HG02798 (cell line): ENCODE measurements at regions not wholly inside any gene's neighbourhood (a gene's known extent, or its start where the extent isn't known, plus 50 kb on each side); places are given as distances from the start of the nearest gene placed in this dataset.
"Not testable (repeated sequence)": the region's sequence is repeated elsewhere in the genome, so short reads cannot be mapped to it uniquely, and the experiment has no call there.

ENCODE experiments used
- ATAC-seq: cut with Tn5 transposase; IDR thresholded peaks from one replicate; pipeline ENCODE4 v1.9.1; 2021; ENCODE audit warnings: mild to moderate bottlenecking; ENCODE audit not compliant: unreplicated experiment, poor library complexity

GRCh38 chr12:24534622-24535021 lies 414.3 kb downstream of the BCAT1 start:
- no peak for ATAC-seq

- ATAC-seq: no peak
Observed at GRCh38 chr12:24533716-24534352, 415.1 kb downstream of the BCAT1 start.

- no peak for ATAC-seq
Observed at GRCh38 chr12:24530689-24531088, 418.2 kb downstream of the BCAT1 start.

DNA sequence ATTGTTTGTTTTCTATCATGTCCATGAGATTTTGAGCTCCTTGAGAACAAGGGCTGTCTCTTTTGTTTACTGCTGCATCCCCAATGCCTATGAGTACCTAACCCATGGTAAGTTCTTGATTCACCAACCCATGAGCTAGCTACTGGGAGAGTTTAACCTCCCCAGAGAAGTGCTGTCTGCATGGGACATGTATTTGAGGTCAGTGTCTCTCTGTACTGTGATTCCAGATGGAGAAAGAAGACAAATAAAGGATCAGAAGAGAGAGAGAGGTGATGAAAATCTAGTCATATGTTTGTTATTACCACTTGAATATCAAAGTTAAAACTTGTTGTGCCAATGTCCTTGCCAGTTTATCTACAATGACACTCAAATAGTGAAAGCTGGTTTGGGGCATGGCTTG lies 421.8 kb downstream of the BCAT1 start:
- ATAC-seq: no peak

DNA sequence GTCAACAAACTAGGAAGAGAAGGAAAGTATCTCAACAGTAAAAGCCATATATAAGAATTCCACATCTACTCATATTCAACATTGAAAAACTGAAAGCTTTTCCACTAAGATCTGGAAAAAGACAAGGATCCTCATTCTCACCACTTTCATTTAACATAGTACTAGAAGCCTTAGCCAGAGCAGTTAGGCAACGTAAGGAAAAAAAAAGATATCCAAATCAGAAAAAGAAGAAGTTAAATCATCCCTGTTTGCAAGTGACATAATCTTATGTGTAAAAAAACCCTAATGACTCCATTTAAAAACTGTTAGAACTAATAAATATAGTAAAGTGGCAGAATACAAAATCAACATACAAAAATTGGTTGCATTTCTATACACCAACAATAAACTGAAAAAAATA lies 426.2 kb downstream of the BCAT1 start:
- no peak for ATAC-seq

- ATAC-seq: no peak
Observed at GRCh38 chr12:24519759-24520158, 429.1 kb downstream of the BCAT1 start.

DNA sequence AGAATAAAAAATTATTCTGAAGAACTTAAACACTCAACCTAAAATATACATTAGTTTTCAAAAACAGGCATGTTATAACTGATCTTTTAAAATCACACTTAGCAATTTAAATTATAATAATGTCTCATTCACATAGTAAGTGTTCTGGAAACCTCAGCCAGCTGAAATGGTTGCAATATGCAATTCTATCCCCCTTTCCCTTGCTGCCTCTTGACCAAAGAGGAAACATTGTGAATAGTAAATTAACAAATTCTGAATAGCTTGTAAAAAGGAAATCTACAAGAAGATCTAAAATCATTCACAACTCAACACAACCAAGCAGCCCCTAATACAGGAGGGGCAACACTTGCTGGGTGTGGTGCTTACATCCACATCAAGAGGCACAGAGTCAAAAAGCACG lies 431.9 kb downstream of the BCAT1 start:
- ATAC-seq: no peak

DNA sequence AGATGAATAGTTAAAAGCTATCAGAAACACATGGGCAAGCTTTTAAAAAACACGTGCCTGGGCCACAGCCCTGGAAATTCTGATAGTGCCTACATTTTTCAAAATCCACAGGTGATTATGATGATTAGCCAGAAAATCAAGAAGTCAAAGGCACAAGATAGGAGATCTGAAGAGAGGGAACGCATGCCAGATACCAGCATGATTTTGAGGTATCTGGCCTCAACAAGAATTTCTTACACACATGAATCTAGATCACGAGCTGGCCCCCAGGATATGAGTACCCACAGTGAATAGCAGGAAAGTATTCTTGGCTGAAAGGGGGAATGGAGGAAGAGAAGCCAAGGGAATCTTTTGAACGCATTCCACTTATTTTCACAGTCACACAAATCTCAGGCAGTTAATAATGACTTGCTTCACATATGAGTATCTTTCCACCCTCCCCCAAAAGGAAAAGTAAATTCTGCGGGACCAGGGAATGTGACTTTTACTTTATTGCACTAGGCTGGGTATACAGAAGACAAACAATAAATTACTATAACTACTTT lies 438.2 kb downstream of the BCAT1 start:
- ATAC-seq: no peak

GRCh38 chr12:24507827-24508226 lies 441.1 kb downstream of the BCAT1 start:
- no peak for ATAC-seq

DNA sequence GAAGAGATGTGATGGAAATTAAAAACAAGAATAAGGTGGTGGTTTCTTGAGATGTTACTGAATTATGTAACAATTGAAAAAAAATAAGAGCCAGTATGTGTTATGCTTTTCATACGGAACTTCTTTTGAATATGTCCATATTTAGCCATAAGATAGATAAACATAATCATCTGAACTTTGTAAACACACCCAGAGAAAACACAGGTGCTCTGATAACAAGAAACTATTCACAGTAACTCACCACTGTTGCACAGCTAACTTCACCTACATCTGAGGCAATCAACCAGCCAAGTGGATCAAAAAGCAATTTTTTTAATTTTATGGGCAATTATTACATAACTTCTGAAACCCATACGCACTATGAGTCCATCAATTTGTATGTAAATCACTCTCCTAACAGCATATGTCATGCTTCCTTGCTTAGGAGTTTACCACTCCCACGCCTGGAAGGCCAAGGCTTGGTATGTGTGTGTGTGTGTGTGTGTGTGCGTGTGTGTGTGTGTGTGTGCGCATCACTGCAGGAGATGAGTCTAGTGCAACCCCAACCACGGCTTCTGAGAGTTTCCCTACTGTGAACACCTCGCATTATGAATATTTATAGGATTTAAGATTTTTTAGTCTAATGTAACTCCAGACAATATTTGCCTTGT lies 443.4 kb downstream of the BCAT1 start:
- no peak for ATAC-seq

DNA sequence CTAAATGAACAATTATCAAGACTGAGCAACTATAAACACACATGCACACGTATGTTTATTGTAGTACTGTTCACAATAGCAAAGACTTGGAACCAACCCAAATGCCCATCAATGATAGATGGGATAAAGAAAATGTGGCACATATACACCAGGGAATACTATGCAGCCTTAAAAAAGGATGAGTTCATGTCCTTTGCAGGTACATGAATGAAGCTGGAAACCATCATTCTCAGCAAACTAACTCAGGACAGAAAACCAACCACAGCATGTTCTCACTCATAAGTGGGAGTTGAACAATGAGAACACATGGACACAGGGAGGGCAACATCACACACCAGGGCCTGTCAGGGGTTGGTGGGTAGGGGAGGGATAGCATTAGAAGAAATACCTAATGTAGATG lies 445.4 kb downstream of the BCAT1 start:
- ATAC-seq: not testable (repeated sequence)

DNA sequence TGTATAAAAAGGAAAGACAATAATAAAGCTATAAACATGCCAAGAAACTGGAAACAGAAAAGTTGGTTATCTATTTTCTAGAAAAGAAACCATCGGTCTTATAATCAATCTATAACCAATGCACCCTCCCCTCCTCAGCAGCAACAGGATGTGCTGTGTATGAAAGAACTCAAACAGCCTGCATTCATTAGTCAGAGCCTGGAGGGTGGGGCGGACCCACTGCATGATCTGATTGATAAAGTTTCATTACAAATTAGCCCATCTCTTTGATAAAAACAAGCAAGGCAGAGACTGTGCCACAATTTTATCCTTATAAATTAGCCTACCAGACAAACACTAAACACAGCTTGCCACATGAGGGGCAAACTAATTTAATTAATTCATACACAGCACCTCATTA lies 448.1 kb downstream of the BCAT1 start:
- no peak for ATAC-seq

- ATAC-seq: no peak
Observed at GRCh38 chr12:24500421-24500820, 448.5 kb downstream of the BCAT1 start.

DNA sequence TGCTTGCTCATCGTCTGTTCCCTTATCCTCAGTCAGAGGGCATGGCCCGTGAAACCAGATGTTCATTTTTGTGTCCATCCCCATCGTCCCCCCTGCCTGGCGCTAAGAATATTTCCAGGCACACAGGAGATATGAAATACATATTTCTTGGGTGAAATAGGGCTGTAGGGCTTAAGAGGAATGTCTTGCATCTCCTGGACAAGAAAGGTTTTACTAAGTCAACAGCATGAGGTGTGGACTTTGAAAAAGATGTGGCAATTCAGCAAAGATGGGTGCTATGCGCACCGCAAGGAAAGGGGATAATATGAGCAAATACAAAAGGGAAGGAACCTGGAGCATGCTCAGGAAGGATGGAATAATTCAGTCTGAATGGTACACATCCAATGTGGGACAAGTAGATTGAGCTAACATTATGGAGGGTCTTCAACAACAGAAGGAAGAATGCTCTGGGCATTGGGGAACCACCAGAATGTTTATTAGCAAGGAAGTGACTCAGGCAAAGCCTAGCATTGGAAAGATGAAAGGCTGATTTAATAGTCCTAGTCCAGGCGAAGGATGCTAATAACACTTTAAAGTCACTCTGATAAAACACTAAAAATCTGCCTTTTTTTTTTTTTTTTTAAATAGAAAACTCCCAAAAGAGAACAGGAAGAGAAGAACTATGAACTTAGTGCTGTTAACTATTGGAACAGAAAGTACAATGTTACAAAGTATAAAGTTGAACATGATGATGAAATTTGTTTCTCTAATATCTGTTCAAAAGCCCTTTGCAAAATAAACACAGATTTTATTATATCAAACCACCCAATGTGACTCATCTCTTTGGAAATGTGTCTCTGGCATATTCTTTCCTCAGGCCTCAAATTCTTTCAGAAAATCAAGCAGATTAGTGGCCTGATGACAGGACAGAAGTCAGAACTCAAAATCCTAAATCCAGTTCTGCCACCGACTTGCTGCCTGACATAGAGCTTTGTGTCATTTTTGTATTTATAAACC lies 449.5 kb downstream of the BCAT1 start:
- ATAC-seq: no peak

GRCh38 chr12:24496755-24497154 lies 452.1 kb downstream of the BCAT1 start:
- no peak for ATAC-seq

GRCh38 chr12:24494401-24494800 lies 454.5 kb downstream of the BCAT1 start:
- no peak for ATAC-seq

DNA sequence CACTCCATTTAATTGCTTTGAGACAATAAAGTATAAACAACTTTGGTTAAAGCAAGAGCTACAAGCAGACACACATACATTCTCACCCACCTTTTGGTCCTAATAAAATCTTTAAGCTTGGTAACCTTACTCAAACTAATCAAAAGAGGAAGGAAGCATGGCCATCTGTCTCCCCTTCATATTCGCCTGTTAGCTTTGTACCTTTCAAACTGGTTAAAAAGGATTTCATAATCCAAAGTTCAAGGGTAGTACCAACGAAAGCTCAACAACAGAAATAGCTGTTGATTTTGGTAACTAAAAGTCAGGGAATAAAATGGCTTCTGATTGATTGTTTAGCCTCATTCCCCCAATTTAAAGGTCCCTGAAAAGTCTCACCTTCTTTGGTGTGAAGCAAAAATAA lies 456.9 kb downstream of the BCAT1 start:
- no peak for ATAC-seq

DNA sequence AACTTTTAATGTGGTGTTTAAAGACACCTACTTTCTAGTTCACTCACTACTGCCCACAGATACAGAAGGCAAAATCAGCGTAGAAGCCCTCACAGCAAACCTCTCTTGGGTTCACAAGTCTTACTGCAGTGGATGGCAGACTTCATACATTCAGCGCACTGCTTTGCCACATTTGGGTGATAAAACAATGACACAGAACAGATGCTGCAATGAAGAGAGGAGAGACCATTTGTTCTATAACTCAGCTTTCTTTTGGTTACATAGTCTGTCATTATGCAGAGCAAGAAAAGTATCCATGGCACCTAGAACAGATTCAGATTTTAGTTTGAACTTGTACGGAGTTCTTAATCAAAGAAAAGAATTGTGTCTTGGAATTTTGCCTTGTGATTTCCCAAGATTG lies 459.0 kb downstream of the BCAT1 start:
- no peak for ATAC-seq

- no peak for ATAC-seq
Observed at GRCh38 chr12:24488906-24489619, 459.8 kb downstream of the BCAT1 start.

- ATAC-seq: no peak
Observed at GRCh38 chr12:24488091-24488596, 460.8 kb downstream of the BCAT1 start.
